Activated T-helper 1 cell treated with anti-CD3 and anti-CD28 coated beads, Interleukin-2, amount 50 U/mL, for 16 hours (primary cell): ENCODE measurements at regions not wholly inside any gene's neighbourhood (a gene's known extent, or its start where the extent isn't known, plus 50 kb on each side); places are given as distances from the start of the nearest gene placed in this dataset.

ENCODE experiments used
- DNase-seq, 2 donors: peaks; one replicate each; pipeline ENCODE4 v3.0.0-alpha.2; 2020; ENCODE audit warnings: low read depth in 1 of 2, low spot score in 1 of 2

GRCh38 chr12:127223011-127223410 is 1044.0 kb upstream of the TMEM132C start:
- no peak for DNase-seq

DNA sequence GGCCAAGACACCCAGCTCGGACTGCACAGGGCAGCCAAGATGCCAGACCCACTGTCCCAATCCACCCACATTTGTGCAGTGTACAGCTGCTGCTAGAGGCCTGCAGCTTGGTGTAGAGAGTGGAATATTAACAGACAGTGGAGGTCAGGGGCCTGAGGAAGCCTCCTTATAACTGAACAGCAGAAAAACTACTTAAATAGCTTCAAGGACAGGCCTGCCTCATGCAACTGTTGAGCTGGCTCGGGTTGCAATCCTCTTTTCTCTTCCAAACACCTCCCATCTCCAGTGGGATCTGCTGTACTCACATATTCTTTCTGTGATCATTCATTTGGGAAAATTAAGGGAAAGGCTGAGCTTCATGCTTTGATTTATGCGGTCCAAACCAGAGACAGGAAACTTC is 1043.2 kb upstream of the TMEM132C start:
- no peak for DNase-seq

DNA sequence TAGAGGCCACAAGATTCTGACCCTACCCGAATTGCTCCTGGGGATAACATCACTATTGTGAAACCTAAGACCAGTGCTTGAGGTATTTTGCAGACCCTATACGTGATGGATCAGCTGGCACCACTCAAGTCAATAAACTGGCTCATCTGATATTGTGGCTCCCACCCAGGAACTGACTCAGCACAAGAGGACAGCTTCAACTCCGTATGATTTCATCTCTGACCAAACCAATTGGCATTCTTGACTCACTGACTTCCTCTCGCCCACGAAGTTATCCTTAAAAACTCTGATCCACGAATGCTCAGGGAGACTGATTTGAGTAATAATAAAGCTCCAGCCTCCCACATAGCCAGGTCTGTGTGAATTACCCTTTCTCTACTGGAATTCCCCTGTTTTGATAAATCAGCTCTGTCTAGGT is 1036.1 kb upstream of the TMEM132C start:
- DNase-seq = no peak

DNA sequence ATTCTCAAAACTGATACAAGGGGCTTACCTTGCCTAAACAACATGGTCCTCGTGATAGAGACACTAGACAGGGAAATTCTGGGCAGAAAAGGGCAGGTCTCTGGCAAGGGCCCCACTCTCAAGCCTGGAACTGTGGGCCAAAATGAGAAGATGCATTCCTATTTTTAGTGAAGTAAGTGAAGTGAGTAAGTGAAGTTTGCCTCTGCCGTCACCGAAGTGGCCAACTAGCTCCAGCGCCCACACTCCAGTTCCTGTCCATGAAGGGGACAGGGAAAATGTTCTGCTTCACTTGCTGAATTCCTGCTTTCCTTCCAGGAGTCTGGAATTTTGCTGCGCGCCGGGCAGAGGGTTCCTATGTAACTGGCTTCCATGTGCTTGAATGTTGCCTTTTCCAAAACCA is 1035.6 kb upstream of the TMEM132C start:
- DNase-seq = no peak

- no peak for DNase-seq
These were observed 1034.0 kb upstream of the TMEM132C start for GRCh38 chr12:127233016-127233415.

GRCh38 chr12:127235761-127236160 is 1031.2 kb upstream of the TMEM132C start:
- DNase-seq = no peak

- DNase-seq = no peak
These were observed 1030.5 kb upstream of the TMEM132C start for GRCh38 chr12:127236491-127236890.

GRCh38 chr12:127237151-127237550 is 1029.8 kb upstream of the TMEM132C start:
- no peak for DNase-seq

GRCh38 chr12:127238107-127238506 is 1028.9 kb upstream of the TMEM132C start:
- DNase-seq = no peak

- DNase-seq = no peak
These were observed 1027.2 kb upstream of the TMEM132C start for GRCh38 chr12:127239781-127240180.

DNA sequence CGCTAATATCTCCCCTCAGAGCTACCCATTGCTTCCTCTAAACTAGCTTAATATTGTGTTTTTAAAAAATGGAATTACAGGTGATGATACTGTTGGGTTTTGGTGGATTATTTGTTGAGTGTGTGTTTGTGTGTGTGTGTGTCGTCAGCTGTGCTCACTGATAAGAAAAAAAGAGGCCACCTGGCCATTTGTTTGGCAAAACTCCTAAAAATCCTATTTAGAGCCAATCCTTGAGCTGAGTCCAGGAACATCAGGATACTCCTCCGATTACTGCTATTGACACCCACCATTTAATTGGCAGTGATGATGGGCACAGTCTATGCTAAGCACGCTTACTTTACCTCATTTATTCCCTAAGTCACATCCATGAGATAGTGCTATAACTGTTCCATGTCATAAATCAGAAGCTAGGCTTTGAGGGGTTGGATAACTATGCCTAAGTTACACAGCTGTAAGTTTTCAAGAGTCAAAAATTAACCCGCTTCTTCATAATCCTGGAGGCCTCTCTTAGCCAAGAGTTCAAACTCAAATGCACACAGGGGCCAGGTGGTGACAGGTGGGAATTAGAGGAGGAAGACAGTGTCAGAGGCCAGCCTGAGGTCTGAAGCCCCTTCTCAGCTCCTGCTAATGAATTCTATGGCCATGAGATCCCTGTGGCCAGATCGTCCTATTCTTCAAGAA is 1026.6 kb upstream of the TMEM132C start:
- no peak for DNase-seq

DNA sequence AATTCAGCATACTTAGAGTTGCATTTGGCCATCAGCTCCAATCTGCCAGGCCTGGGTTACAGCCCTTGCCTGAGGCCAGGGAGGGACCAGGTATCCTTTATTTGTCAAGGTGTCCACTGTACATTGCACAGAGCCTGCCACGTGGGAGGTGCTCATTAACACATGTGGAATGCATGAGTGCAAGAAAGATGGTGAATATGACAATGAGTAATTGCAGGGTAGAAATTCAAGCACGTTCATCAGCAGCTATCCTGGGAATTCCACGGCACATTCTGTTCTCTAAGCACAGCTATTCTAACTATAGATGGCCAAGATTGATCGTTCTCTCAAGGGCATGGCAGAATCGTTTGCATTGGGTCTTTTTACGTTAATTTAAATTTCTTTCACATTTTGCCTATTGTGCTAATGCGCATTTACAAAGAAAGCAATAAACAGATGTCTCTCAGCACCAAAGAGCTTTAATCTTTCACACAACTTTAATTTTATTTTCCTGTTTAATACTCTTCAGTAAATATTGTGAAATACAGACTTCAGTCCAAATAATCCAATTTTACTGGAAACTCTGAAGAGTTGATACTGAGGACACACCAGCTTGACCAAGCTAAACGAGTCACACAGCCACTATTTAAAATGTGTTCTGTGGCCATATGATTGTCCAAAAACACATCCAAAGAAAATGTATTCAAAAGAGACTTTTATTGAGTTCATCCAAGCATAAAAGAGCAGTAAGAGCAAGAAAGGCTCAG is 1025.7 kb upstream of the TMEM132C start:
- DNase-seq = no peak

- no peak for DNase-seq
These were observed 1022.0 kb upstream of the TMEM132C start for GRCh38 chr12:127245009-127245408.

DNA sequence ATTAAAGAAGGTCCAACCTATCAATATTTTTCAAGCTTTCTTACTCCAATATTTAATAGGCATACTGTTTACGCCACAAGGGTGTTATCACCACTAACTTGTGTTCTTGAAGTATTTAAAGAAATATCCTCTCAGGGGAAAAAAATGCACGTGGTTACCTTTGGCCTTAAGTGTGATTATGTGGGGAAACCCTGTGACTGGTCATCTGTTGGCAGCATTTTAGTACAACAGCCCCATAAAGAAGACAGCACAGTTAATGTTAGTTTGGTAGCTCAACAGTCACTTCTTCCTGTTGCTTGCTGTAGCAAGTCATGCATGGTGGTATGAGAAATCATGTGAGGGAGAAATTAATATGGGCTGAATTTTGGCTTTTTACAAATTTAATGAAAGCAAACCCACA is 1021.5 kb upstream of the TMEM132C start:
- no peak for DNase-seq

GRCh38 chr12:127247937-127248336 is 1019.0 kb upstream of the TMEM132C start:
- DNase-seq = no peak

DNA sequence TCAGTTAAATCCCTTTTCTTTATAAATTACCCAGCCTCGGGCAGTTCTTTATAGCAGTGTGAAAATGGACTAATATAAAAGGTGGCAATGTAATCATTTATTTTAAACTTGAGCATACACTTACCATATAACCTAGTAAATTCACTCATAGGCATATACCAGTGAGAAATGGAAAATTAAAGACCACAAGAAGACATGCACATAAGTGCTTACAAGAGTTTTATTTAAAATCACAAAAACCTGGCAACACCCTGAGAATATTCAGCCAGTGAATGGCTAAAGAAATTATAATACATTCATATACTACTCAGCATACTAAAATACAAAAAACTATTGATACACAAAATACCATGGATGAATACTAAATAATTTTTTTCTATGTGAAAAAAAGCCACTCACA is 1017.5 kb upstream of the TMEM132C start:
- DNase-seq = no peak

- no peak for DNase-seq
These were observed 1013.1 kb upstream of the TMEM132C start for GRCh38 chr12:127253797-127254327.

DNA sequence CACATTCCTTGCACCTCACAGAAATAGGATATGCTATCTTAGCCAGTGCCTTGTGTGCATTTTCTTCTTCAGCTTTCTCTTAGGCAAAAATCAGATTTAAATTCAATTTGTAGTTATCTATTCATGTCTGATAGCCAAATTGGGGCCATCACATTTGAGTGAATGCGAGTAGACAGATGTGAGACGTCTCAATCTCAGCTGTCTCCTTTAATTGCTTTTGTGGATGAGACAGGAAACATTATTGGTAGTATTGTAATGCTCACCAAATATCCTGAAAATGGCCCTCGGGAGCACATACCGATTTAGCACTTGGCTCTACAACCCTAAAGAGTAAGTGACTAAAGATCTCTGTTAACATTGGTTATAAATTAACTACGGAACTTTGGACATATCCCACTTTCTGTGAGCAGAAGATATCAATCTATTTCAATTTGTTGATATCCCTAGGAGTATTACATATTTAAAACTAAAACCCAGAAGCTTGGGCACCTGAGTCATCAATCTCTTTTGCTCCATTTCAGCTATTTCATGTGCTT is 1012.5 kb upstream of the TMEM132C start:
- no peak for DNase-seq

DNA sequence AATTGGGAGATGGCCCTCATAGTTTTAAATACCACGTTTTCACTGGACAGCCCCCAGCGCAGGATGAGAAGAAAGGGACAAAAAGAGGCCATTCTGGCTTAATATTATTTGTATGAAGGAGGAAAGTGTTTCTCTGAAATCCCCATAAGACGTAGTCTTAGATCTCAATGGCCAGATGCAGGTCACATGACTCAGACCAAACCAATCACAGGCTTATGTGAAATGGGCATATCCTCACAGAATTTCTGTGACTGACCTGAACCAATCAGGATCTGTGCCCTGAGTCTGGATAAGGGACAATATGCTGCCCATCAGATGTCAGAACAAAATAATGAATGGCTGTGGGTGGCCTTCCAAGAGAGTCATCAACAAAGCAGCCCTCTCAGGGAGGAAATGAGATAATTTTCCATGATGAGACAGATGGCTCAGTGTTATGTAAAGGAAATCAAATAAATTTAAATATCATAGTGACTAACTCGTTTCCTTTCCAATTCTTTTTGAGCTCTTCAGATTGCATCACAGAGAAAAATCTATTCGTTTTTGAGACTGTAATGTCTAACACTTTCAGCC is 1009.5 kb upstream of the TMEM132C start:
- DNase-seq = no peak

- DNase-seq = no peak
These were observed 1006.4 kb upstream of the TMEM132C start for GRCh38 chr12:127260531-127260930.

GRCh38 chr12:127260999-127261398 is 1006.0 kb upstream of the TMEM132C start:
- no peak for DNase-seq

DNA sequence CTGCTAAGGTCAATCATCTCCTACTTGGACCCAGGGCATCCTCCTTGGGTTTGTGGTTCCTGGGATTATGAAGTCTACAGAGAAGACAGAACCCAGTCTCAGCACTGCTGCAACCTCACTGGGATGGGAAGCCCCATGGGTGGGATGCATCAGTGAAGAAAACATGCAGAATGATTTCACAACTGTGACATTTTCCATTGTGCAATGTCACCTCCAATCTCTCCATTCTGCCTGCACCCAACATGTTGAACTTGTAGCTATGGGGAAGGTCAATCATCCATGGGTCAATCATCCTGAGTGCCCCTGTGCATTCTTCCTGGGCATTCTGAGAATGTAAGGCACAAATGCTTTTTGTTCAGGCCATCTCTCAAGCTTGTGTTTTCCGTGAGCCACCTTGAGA is 1004.4 kb upstream of the TMEM132C start:
- DNase-seq = no peak
